ENCODE measurements at regions not wholly inside any gene's neighbourhood (a gene's known extent, or its start where the extent isn't known, plus 50 kb on each side); places are given as distances from the start of the nearest gene placed in this dataset.

DNA sequence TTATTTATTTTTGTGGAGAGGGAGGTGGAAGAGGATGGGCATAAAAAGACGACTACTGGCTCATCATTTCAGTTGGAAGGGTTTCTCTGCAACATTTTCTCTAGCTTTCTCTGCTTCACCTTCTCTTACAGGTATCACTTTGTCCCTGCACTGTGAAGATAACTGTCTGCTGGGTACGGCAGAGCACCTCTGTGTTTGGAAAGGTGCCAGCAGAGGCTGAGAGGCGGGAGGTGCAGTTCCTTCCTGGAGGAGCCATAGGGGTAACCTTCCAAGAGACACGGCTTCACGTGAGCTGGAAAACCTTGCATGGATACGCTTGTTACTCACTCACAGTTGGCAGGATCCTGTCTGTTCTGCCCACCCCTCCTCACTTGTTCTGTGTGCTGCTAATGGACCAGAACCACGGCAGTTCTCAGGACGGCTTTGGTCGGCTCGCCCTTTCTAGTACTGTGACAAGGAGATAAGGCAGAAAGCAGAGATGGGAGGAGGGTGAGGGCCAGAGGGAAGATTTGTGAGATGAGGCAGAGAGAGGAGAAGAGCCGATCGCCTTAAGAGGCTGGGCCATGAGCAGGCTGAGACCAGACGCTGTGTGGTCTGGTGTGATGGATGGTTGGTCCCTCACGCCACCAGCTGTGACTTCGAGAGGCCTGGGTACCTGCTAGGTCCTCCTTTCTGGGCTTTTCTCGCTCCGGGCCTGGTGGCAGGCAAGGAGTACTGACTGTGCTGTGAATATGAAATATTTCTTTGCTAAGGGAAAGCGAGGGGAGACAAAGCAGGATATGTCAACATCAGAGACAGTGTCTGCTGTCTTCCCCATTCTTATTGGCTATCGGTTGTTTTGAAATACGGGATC lies 66.8 kb downstream of the MRPL57 start:
- Histone ChIP-seq H2AK5ac (ENCODE audit: low read depth, low read length) (no peak overlapping the region), H3K9me1 (ENCODE audit: insufficient read depth, low read length) (no peaks in the 10 kb centered on the region), H3K4me3 (ENCODE audit: insufficient read depth, low read depth, low read length) (no peak overlapping the region), H3K36me3 (ENCODE audit: control insufficient read depth, insufficient read depth, low read length) (no peaks in the 10 kb centered on the region), H2BK15ac (ENCODE audit: low read depth, low read length) (no peak overlapping the region), H3K4me1 (ENCODE audit: control insufficient read depth, insufficient read depth, low read length) (no peaks in the 10 kb centered on the region), H3K9ac (ENCODE audit: low read depth, low read length) (no peak overlapping the region), H4K91ac (ENCODE audit: insufficient read depth, low read depth, low read length) (no peak overlapping the region), H3K23ac (ENCODE audit: low read depth, low read length) (no peak overlapping the region), H3K9me3 (ENCODE audit: control insufficient read depth, insufficient read depth, low read length) (no peaks in the 10 kb centered on the region), H3K14ac (replicated peaks; ENCODE audit: low read depth, low read length) (no peak overlapping the region), H4K20me1 (ENCODE audit: insufficient read depth, low read length) (no peaks in the 10 kb centered on the region), H2BK20ac (ENCODE audit: low read depth, low read length) (no peak overlapping the region), H2AK9ac (replicated peaks; ENCODE audit: low read depth, low read length, poor library complexity) (no peak overlapping the region), H4K5ac (ENCODE audit: low read depth, low read length) (no peak overlapping the region), H3K56ac (ENCODE audit: extremely low read depth, insufficient read depth, low read length) (no peak overlapping the region), H2AFZ (replicated peaks; ENCODE audit: low read length, poor library complexity) (peak overlapping the region; percentile 40), H3K4ac (ENCODE audit: low read depth, low read length) (no peak overlapping the region), H2BK5ac (ENCODE audit: low read depth, low read length, poor library complexity, severe bottlenecking) (no peak overlapping the region), H2BK120ac (ENCODE audit: low read depth, low read length) (no peak overlapping the region), H3K27me3 (ENCODE audit: control insufficient read depth, insufficient read depth, low read length) (peaks cover 16% of the 10 kb centered on the region; the same call in 1 of the 2 replicates), H3K79me1 (ENCODE audit: low read depth in 1 of 2, low read length in 2 of 2) (no peaks in the 10 kb centered on the region), H3K4me2 (ENCODE audit: low read depth, low read length) (no peak overlapping the region), H4K8ac (ENCODE audit: low read depth in 2 of 2, low read length in 2 of 2) (no peak overlapping the region), H3K18ac (ENCODE audit: low read depth, low read length) (no peak overlapping the region), H3K27ac (ENCODE audit: insufficient read depth, low read length) (no peak overlapping the region)
- intact Hi-C loops (cut with micrococcal nuclease) (no loop called here), in situ Hi-C loops (cut with MboI; ENCODE audit: low sequenced_read_pairs) (no loop called here), dilution Hi-C loops (cut with HindIII; ENCODE audit: low sequenced_read_pairs, unreplicated experiment) (no loop called here)
- ChIA-PET CTCF (no interaction called here), POLR2A (ENCODE audit: unreplicated experiment) (no interaction called here)
- TF ChIP-seq FOS (IDR thresholded peaks at IDR 0.05; ENCODE audit: low read depth, low read length) (no peak), POLR2A (IDR thresholded peaks at IDR 0.05; ENCODE audit: low read depth, low read length) (no peak), BHLHE40 (IDR thresholded peaks at IDR 0.05; ENCODE audit: low read depth, low read length) (no peak), SMC3 (IDR thresholded peaks at IDR 0.05; ENCODE audit: low read depth, low read length) (no peak), CEBPB (IDR thresholded peaks at IDR 0.05; ENCODE audit: low read depth, low read length) (no peak), CHD1 (IDR thresholded peaks at IDR 0.05; ENCODE audit: low read depth, low read length) (no peak), NFE2L2 (IDR thresholded peaks at IDR 0.05; ENCODE audit: low read depth, low read length) (no peak), RFX5 (IDR thresholded peaks at IDR 0.05; ENCODE audit: low read depth, low read length) (no peak), RCOR1 (IDR thresholded peaks at IDR 0.05; ENCODE audit: insufficient replicate concordance, low read length) (no peak), RAD21 (IDR thresholded peaks at IDR 0.05; ENCODE audit: low read length) (no peak), MXI1 (IDR thresholded peaks at IDR 0.05; ENCODE audit: borderline replicate concordance, low read depth, low read length) (no peak), MAZ (IDR thresholded peaks at IDR 0.05; ENCODE audit: borderline replicate concordance, low read depth, low read length) (no peak), MAFK (IDR thresholded peaks at IDR 0.05; ENCODE audit: low read depth, low read length) (no peak)
- TF ChIP-seq, protein P1, sequence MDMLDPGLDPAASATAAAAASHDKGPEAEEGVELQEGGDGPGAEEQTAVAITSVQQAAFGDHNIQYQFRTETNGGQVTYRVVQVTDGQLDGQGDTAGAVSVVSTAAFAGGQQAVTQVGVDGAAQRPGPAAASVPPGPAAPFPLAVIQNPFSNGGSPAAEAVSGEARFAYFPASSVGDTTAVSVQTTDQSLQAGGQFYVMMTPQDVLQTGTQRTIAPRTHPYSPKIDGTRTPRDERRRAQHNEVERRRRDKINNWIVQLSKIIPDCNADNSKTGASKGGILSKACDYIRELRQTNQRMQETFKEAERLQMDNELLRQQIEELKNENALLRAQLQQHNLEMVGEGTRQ (IDR thresholded peaks at IDR 0.05; ENCODE audit: low read depth, low read length): no peak
- TF ChIP-seq, protein P2, sequence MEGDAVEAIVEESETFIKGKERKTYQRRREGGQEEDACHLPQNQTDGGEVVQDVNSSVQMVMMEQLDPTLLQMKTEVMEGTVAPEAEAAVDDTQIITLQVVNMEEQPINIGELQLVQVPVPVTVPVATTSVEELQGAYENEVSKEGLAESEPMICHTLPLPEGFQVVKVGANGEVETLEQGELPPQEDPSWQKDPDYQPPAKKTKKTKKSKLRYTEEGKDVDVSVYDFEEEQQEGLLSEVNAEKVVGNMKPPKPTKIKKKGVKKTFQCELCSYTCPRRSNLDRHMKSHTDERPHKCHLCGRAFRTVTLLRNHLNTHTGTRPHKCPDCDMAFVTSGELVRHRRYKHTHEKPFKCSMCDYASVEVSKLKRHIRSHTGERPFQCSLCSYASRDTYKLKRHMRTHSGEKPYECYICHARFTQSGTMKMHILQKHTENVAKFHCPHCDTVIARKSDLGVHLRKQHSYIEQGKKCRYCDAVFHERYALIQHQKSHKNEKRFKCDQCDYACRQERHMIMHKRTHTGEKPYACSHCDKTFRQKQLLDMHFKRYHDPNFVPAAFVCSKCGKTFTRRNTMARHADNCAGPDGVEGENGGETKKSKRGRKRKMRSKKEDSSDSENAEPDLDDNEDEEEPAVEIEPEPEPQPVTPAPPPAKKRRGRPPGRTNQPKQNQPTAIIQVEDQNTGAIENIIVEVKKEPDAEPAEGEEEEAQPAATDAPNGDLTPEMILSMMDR (conservative IDR thresholded peaks at IDR 0.05; ENCODE audit: low read depth, low read length): no peak
- TF ChIP-seq, protein P3, sequence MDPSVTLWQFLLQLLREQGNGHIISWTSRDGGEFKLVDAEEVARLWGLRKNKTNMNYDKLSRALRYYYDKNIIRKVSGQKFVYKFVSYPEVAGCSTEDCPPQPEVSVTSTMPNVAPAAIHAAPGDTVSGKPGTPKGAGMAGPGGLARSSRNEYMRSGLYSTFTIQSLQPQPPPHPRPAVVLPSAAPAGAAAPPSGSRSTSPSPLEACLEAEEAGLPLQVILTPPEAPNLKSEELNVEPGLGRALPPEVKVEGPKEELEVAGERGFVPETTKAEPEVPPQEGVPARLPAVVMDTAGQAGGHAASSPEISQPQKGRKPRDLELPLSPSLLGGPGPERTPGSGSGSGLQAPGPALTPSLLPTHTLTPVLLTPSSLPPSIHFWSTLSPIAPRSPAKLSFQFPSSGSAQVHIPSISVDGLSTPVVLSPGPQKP (IDR thresholded peaks at IDR 0.05; ENCODE audit: borderline replicate concordance, low read depth, low read length): no peak
- ATAC-seq (ENCODE audit: low read depth): no peak
- BruUV-seq (replicated peaks): no TSS peak
- DNase-seq: no peak
- WGBS, 2 experiments (ENCODE audit: extremely low coverage in 2 of 2, insufficient read length in 1 of 2): 48% methylated on average over 4 of the region's 20 CpGs; no CpG with 5 or more reads in 1 of the 2 experiments

Measured in IMR-90 (cell line).